Activated CD4-positive, CD25-positive, alpha-beta regulatory T cell treated with anti-CD3 and anti-CD28 coated beads, Interleukin-2, amount 50 U/mL, for 24 hours (primary cell): ENCODE measurements at regions not wholly inside any gene's neighbourhood (a gene's known extent, or its start where the extent isn't known, plus 50 kb on each side); places are given as distances from the start of the nearest gene placed in this dataset.

Experiments
- ATAC-seq, 2 donors: fragments of 150-1000 bp; cut with Tn5 transposase; one replicate each; pipeline ENCODE4 v1.10.0; 2021; ENCODE audit warnings: mild to moderate bottlenecking in 1 of 2, moderate library complexity in 1 of 2

GRCh38 chr9:551986-552929 is 289.2 kb upstream of the DMRT1 start:
- ATAC-seq, result no peak

- no peak for ATAC-seq
Observed at GRCh38 chr9:555493-555892, 286.0 kb upstream of the DMRT1 start.

- ATAC-seq, result no peak
Observed at GRCh38 chr9:556199-556598, 285.3 kb upstream of the DMRT1 start.

GRCh38 chr9:556675-557074 is 284.8 kb upstream of the DMRT1 start:
- no peak for ATAC-seq

- no peak for ATAC-seq
Observed at GRCh38 chr9:557601-558201, 283.8 kb upstream of the DMRT1 start.

GRCh38 chr9:561427-561826 is 280.1 kb upstream of the DMRT1 start:
- no peak for ATAC-seq

GRCh38 chr9:563200-563599 is 278.3 kb upstream of the DMRT1 start:
- ATAC-seq, result no peak

- no peak for ATAC-seq
Observed at GRCh38 chr9:565528-565927, 276.0 kb upstream of the DMRT1 start.

- ATAC-seq, result no peak
Observed at GRCh38 chr9:567128-567746, 274.3 kb upstream of the DMRT1 start.

GRCh38 chr9:567747-568305 is 273.7 kb upstream of the DMRT1 start:
- no peak for ATAC-seq

- no peak for ATAC-seq
Observed at GRCh38 chr9:569296-569695, 272.2 kb upstream of the DMRT1 start.

- ATAC-seq, result no peak
Observed at GRCh38 chr9:570187-570586, 271.3 kb upstream of the DMRT1 start.

- no peak for ATAC-seq
Observed at GRCh38 chr9:571066-571465, 270.4 kb upstream of the DMRT1 start.

- ATAC-seq, result no peak
Observed at GRCh38 chr9:571741-572140, 269.8 kb upstream of the DMRT1 start.

GRCh38 chr9:573691-574410 is 267.6 kb upstream of the DMRT1 start:
- no peak for ATAC-seq

- no peak for ATAC-seq
Observed at GRCh38 chr9:575139-575538, 266.4 kb upstream of the DMRT1 start.

GRCh38 chr9:580652-581342 is 260.7 kb upstream of the DMRT1 start:
- ATAC-seq, result no peak

- ATAC-seq, result no peak
Observed at GRCh38 chr9:581673-582497, 259.6 kb upstream of the DMRT1 start.

GRCh38 chr9:582775-583174 is 258.7 kb upstream of the DMRT1 start:
- ATAC-seq, result no peak

GRCh38 chr9:587527-587926 is 254.0 kb upstream of the DMRT1 start:
- no peak for ATAC-seq

GRCh38 chr9:588981-589380 is 252.5 kb upstream of the DMRT1 start:
- no peak for ATAC-seq
